ENCODE measurements at regions not wholly inside any gene's neighbourhood (a gene's known extent, or its start where the extent isn't known, plus 50 kb on each side); places are given as distances from the start of the nearest gene placed in this dataset.

GRCh38 chr11:104655066-104655465, 243.2 kb downstream of the CASP12 start:
- DNase-seq (ENCODE audit: low read depth in 3 of 3) = no peak

DNA sequence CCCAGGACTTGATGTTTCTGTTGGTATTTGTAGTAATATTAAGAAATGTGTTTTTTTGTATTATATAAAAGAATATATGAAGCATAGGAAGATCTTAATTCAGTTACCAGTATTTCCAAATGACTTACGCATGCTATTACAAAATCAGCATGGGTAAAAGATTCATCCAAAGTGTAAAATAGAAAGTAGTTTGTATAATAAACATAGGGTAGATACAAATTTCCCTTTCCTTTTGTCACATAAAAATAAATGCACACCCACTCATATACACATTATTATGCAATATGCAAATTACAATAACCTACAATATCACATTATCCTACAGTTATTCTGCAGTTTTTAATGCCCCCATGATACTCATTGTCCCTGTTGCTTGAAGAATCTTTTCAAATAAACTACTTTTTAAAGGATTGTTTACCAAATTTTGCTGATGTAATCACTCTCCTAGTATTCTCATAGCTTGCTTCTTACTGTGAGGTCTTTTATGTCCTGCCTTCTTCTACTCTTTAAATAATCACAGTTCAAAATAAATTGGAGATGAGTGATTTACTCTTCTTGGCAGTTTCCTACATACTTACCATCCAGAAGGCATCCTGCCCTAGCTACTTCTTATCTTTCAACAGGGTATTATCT, 244.0 kb downstream of the CASP12 start:
- no peak for DNase-seq (ENCODE audit: low read depth in 3 of 3)

DNA sequence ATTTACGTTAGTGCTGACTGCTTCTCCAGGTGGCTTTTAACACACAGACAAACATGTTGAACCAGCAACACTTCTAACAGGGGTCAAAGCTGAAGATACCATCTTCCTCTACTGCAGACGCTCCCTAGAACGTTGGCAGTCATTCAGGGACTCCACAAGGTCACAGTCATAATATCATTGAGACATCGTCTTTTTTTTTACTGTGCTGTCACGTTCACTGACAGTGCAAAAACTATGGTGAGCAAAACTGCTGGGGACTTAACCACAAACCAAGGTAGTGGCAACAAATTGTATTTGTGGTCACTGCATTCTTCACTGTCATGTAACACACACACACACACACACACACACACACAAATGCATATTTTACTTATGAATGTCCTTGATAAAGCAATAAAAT, 244.9 kb downstream of the CASP12 start:
- no peak for DNase-seq (ENCODE audit: low read depth in 3 of 3)

- no peak for DNase-seq (ENCODE audit: low read depth in 3 of 3)
These were observed 245.3 kb downstream of the CASP12 start for GRCh38 chr11:104652996-104653395.

DNA sequence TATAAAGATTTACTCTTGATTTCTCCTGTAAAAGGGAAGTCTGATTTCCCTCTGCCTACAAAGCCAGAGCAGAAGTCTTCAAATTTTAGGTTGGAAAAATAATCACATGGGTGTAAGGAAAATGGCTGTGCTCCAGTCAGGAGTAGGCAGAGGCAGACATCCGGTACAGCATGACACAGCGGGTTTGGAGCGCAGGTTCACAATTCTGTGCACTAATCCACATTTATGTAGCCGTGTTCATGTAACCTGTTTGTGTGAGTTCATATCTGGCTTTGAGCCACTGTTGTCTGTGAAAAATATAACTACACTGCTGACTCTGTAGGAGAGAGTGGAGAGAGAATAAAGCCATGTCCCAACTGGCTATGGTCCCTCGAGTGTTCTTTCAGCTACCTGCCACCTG, 248.0 kb downstream of the CASP12 start:
- DNase-seq (ENCODE audit: low read depth in 3 of 3) = no peak

- DNase-seq (ENCODE audit: low read depth in 3 of 3) = no peak
These were observed 249.3 kb downstream of the CASP12 start for GRCh38 chr11:104649002-104649401.

DNA sequence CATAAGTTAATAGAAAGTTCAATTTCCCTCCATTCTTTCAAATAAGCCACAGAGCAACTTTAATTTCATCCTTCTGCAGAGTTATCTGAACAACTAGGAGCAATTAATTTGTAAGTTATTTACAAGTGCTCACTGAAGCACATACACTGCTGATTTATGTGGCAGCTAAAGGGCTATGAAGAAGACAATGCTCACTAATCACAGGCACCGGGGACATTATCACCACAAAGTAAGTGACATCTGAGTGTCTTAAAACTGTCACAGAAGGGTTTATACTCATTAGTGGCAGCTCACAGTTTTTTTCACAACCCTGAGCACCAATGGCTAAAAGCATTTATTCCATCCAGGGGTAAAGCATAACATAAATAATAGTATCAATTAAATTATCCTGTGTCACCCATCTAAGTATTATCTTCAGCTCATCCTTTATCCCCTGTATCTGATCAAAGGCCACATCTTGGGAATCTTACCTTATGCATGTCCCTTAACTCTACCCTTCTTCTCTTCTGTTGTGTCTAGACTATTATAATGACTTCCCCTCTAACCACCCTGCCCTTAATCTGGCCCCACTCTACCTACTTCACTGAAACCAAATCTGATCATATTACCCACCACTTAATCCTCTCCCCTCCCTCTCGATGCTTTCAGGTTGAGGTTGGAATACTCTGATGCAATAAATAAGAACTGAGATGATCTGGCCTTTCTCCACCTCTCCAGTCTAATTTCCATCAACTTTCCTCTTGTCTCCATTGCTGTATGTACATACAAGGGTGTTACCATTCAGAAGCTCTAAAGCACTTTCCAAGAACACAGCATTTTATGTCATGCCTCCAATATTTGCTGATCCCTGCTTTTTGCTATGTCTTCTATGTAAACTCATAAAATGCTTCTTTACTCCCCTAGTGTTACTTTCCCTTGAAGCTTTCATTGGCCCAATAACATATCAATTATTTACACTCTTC, 252.7 kb downstream of the CASP12 start:
- DNase-seq (ENCODE audit: low read depth in 3 of 3) = no peak

- no peak for DNase-seq (ENCODE audit: low read depth in 3 of 3)
These were observed 260.5 kb downstream of the CASP12 start for GRCh38 chr11:104637662-104638170.

DNA sequence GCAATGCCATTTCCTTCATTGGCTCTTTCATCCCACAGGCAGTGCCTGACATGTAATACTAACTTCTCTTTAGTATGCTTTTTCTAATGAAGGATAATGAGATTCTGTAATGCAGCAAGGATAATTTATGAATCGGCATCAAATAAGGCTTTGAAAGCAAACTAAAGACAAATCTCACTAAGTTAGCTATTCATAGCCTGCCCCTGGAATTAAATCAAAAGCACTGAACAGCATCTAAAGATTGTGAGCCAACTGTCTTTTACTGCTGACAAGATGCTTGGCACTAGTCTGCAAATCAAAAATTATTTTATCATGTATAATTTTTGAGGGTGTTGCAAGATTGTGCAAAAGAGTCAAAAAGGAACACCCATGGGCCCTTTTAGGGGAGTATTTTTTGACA, 265.0 kb downstream of the CASP12 start:
- no peak for DNase-seq (ENCODE audit: low read depth in 3 of 3)

DNA sequence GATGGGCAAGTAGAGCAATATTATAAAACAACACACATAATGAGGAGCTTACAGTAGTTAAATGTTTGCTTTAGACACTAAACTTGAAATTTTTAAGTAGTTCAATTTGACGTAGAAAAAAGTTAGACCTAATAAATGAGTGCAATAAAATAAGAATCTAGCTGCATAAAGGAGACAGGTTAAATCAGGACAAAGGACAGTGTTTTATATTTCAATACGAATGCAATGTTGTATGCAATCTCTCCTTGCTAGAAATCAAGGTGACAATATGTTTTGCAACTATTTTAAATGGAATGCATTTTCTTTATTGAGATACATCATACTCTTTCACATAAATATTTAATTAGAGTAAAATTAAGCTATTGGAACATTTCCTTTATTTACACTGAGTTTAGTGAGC, 267.9 kb downstream of the CASP12 start:
- no peak for DNase-seq (ENCODE audit: low read depth in 3 of 3)

DNA sequence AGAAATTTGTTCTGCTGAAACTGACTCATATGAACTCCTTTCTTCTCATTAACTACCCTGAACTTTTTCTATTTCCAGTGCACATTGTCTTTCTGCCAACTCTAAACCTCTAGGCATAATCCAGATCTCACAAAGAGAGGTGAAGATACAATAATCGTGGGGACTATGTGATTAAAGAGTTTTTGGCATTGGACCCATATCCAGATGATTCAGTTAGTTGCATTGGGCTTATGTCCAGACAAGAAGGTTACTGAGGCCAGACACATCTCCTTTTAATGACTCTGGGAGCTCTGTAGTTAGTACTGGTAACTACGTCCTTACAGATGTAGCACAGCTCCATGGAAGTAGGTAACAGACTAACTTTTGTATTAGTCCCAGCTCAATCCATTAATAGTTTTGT, 273.0 kb downstream of the CASP12 start:
- no peak for DNase-seq (ENCODE audit: low read depth in 3 of 3)

GRCh38 chr11:104624021-104624420, 274.2 kb downstream of the CASP12 start:
- no peak for DNase-seq (ENCODE audit: low read depth in 3 of 3)

- no peak for DNase-seq (ENCODE audit: low read depth in 3 of 3)
These were observed 274.7 kb downstream of the CASP12 start for GRCh38 chr11:104623518-104623917.

GRCh38 chr11:104620991-104621390, 277.3 kb downstream of the CASP12 start:
- no peak for DNase-seq (ENCODE audit: low read depth in 3 of 3)

DNA sequence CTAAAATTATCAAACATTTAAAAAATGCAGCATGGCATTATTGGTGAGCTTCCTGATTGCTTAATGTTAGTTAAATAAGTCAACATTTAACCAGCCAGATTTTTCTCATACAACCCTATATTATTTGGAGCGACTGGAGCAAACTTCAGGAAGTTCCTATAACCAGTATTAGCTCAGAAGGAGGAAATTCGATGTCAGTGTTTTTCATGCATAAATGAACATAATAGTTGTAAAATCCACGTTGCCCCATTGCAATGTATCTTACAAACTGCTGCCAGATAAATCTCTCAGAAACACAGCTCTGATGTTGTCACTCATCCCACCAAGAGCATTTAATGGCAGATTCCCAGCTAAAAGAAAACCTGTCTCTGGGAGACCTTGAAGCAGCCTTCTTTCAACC, 278.5 kb downstream of the CASP12 start:
- DNase-seq (ENCODE audit: low read depth in 3 of 3) = no peak

GRCh38 chr11:104618954-104619353, 279.3 kb downstream of the CASP12 start:
- no peak for DNase-seq (ENCODE audit: low read depth in 3 of 3)

GRCh38 chr11:104614961-104615360, 283.3 kb downstream of the CASP12 start:
- no peak for DNase-seq (ENCODE audit: low read depth in 3 of 3)

DNA sequence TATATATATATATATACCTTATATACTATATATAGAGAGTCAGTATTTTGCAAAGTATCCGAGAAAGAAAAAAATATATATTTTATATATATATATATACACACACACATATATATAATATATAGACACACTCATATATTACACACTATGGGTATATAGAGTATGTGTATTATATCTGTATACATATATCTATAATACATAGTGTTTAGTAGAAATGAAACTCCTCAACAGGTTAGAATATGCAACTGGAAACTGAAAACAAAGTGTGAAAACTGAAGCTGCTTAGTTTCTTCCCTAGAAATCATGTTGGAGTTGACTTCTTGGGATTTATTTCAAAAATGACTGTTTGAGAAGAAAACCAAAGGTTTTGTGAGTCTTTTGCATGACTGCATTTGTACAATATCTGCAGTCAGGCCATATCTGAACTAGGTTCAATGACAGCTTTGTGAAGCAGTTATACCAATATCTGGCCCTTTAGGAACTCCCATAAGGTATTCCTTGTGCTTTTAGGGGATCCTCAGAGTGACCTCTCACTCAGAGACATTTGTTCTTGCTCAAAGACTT, 284.1 kb downstream of the CASP12 start:
- DNase-seq (ENCODE audit: low read depth in 3 of 3) = no peak

DNA sequence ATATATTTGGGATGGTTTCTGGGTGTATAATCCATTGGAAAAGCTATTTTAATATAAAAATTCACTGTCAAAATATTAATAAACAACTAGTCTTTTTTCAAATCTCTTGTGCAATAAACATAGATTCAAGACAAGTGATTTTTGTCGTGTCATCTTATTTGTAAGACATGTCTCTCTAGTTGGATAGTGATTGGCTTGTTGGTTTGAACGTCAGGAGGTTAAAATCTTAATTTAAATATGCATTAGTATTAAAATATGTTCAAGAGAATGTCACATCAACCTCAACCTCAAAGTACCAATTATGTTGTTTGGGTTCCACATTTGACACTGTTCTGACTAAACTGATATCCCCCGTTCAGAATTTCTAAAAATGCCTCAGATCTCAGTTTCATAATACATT, 287.6 kb downstream of the CASP12 start:
- no peak for DNase-seq (ENCODE audit: low read depth in 3 of 3)

GRCh38 chr11:104609311-104610085, 288.8 kb downstream of the CASP12 start:
- peak; percentile 2 to 9 (median 5) for DNase-seq (ENCODE audit: low read depth in 3 of 3)

- DNase-seq (ENCODE audit: low read depth in 3 of 3) = no peak
These were observed 295.6 kb downstream of the CASP12 start for GRCh38 chr11:104602643-104603042.

All from stimulated activated CD4-positive, alpha-beta T cell treated with anti-CD3 and anti-CD28 coated beads, TNF-alpha, amount 100 ng/mL, for 4 hours (primary cell).